HG02798 (cell line): ENCODE measurements at regions not wholly inside any gene's neighbourhood (a gene's known extent, or its start where the extent isn't known, plus 50 kb on each side); places are given as distances from the start of the nearest gene placed in this dataset.

Experiments used
- ATAC-seq: cut with Tn5 transposase; IDR thresholded peaks from one replicate; pipeline ENCODE4 v1.9.1; 2021; ENCODE audit warnings: mild to moderate bottlenecking; ENCODE audit not compliant: unreplicated experiment, poor library complexity

DNA sequence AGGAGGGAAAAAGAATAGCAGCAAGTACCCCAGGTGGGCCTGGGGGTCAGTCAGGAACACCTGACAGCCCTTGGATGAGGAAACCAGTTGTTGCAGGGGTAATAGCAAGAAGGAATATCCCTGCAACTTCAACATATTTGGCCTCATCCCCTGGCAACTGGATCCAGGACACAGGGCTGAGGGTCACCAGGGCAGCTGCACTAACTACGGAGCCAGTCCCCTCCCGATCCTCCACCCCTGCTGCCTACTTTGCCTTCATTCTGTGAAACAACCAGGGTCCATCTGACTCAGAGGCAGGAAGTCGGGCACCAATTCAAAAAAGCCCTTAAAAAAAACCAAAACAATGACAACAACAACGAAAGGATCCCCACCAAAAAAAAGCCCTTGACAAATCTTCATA lies 52.9 kb downstream of the FRMPD3 start:
- ATAC-seq: no peak

DNA sequence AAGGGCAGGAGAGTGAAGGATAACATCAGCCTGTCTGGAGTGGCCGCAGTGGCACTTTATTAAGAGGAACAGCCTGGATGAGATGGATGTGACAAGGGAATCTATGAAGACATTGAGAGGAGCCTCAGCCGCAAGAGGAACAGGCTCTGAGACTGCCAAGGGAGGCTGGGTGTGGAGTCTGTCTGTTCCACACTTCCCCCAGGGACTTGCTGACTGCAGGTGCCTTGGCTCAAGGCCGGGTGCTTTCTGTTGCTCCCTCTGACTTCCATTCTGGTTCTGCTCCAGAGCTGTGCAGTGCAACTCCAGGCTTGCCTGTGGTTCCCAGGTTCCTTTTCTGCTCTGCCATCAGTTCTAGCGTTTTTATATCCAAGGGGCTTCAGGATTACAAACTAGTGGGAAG lies 54.6 kb downstream of the FRMPD3 start:
- ATAC-seq: no peak

DNA sequence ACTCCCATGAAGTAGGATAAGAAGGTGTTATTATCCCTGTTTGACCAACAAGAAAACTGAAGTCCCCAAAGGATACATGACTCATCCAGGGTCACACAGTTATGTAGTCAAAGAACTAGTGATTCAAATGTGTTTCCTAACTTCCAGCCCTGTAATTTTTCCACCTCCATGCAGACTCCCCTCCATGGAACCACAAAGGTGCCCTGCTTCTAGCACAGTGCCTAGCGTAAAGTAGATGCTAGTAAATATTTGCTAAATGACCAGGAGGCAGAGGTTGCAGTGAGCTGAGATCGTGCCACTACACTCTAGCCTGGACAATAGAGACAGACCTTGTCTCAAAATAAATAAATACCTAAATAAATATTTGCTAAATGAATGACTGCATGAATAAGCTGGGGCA lies 55.8 kb downstream of the FRMPD3 start:
- ATAC-seq: no peak

DNA sequence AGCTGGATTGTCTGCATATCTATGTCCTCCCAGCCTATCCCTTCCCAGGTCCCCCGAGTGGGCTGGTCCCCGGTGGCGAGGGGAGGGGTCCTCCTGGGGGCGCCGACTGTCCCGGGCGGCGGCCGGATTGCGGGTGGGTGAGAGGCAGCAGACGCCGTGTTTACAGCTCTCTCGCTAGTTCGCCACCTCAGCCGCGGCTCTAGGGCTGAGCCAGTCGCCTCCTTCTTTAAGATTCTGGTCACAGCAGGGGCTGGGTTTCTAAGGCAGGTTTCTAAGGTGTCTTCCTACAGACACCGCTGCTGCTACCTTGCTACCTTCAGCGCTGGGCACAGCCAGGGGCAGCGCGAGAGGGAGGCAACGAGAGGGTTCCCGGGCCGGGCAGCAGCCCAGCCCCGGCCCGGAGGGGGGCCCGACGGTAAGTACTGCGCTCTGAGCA lies 57.2 kb downstream of the FRMPD3 start:
- no peak for ATAC-seq

DNA sequence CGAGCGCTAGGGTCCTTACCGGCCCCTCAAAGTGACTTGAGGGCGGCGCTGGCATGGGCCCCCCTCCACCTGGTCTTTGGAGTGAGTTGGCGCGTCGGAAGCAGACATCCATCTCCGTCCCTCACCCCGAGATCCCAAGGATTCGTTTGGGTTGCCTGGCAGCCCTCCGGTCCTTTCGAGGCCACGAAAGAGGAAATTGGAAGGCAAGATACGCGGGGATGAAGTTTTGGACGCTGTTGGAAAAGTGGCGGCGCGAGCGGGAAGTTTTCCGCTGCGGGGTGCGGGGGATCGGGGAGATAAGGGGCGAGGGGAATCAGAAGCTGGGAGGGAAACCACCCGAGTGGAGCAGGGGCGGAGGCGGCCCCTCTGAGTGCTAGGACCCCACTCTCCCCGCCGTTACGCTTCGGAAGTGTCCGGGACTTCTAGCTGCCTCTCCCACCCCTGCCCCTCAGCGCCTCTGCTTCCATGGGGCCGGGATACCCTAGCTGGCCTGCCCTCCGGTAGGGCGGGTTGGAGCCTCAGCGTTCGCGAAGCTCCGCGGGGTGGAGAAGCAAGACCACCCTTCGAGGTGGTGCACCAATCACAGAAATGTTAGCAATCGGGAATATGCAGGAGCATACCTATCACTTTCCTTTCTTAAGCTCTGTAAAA lies 57.8 kb downstream of the FRMPD3 start:
- ATAC-seq: no peak

DNA sequence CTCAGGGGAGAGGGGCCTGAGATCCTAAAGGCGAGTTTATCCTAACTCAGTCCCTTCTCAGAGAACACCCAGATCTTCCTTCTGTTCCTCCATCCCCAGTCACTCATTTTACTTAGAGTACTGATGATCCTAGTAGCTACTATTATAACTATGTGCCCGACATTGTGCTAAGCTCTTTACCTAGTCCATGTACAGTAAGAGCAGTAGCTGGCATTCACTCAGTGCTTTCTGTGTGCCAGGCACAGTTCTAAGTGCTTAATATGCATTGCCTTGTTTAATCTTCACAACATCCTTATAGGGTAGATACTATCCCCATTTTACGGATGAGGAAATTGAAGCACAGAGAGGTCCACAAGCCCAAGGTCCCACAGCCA lies 58.3 kb downstream of the FRMPD3 start:
- no peak for ATAC-seq

DNA sequence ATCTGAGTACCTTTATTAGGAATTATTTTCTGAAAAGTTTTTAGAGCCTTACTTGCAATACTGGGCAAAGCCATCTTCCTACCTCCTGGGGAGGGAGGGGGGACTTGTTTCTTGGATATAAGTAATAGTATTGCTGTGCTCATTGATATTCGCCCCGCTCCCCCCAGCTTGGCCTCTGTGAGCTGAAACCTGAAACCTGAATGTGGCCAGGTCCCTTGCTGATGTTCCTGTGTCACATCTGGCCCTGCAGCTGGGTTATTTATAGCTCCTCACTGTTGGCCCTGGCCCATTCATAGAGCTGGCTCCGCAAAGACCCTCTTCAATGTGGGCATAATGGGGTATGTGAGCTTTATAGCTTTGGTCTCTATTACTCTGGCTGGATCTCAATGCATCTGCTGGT lies 59.5 kb downstream of the FRMPD3 start:
- ATAC-seq: no peak

DNA sequence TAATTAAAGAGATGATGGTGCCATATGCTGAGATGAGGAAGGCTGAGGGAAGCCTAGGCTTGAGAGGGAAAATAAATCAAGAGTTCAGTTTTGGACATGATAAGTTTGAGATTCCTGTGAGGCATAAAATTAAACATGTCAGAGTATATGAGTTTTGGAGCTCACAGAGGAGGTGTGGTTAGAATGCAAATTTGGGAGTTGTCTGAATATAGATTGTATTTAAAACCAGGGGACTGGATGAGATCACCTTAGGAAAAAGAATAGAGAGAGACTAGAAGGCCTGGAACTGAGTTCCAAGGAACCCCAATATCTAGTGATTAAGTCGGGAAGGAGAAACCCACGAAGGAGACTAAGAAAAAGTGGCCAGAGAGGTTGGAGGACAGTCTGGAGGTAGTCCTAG lies 65.5 kb downstream of the FRMPD3 start:
- ATAC-seq: no peak

DNA sequence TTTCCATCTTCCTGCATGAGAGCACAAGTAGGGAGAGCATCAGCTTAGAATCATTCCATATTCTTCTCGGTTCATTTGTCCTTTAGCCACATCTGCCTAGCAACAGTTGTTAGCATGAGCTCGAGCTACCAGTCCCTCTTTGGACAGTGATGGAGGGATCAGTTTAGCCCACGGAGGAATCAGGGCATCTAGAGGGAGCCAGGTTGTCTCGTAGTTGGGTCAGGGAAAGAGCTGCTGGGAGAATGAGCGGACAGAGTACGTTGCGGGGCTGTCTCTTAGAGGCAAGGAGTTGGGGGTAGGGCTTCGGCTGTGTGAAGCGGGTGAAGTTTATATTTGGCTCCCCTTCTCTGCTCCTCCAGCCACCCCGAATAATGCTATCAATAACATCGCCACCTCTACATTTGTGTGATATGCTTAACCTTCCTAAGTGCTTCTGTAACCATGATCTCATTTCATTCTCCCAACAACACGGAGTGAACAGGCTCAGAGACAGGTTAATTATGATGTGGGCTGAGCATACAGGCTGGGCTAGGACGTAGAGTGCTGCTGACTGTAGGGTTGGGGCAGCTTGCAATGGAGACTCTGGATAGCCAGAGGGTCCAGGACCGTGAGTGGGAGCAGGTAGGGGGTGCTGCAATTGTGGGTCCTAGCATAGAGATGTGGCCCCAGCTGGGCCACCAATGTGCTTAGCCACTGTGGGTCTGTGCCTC lies 72.6 kb downstream of the FRMPD3 start:
- no peak for ATAC-seq

DNA sequence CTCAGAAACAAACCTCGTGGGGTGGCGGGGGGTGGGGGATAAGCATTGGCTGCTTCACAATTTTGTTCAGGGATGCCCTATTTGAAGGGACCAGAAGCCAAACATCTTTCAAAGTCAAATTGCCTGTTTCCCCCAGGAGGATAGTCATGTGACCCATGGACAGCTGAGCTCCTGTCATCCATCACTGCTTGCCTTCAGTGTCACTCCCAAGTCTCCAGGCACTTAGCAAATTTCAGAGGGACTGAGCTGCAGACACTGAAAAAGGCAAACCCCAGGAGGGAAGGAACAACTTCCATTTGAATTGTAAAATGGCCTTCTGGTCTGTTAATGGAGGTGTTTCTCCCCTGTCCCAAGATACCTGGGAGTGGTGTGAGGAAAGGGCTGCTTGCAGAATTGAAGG lies 73.4 kb downstream of the FRMPD3 start:
- no peak for ATAC-seq

DNA sequence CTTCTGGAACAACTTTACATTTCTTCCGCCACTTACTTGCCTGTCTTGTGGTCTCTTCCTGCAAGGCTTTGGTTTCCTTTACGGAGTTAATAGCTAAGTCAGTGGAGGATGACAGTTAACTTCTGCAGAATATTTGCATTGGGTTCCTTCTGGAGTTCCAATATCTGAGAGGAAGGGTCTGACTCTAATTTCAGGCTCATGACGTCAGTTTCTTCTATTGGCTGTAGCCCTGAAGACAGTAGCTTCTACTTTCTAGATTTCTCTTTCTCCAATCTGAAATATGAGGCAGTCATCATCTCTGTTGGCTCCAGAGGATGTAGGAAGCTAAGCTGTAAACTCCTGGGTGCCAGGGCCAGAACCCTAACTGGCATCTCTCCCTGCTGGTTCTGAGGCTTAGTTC lies 76.7 kb downstream of the FRMPD3 start:
- ATAC-seq: no peak

DNA sequence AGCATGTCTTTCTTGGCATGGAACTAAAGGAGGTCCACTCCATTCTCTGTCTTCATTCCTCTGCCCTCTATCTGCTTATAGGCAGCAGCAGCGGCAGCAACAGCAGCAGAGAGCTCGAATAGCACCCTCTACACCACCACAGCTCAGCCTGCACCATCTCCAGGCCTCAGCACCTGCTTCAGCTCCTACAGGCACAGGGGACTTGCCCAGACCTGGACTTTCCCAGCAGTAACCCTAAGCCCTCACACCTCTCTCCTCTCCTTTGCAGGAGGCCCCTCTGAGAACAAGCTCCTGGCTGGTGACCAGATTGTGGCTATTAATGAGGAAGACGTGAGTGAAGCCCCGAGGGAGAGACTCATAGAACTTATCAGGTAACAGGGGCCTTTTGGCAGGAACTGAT lies 80.7 kb downstream of the FRMPD3 start:
- ATAC-seq: no peak

DNA sequence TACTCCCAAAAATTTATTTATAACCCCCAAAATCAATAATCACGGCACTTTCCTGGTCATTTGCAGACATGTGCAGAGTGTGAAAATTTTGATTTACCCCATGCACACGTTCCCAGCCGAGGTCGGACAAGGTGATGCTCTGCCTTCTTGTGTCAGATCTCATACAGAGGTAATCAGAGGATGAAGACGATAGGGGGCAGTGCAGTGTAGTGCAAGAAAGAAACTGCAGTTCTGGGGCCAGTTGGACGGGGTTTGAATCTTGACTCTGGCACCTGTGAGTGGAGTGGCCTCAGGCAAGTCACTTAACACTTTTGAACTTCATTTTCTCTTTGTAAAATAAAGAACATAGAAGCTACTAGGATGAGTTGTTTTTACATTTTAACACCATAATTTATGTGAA lies 88.4 kb downstream of the FRMPD3 start:
- ATAC-seq: peak; percentile 50

DNA sequence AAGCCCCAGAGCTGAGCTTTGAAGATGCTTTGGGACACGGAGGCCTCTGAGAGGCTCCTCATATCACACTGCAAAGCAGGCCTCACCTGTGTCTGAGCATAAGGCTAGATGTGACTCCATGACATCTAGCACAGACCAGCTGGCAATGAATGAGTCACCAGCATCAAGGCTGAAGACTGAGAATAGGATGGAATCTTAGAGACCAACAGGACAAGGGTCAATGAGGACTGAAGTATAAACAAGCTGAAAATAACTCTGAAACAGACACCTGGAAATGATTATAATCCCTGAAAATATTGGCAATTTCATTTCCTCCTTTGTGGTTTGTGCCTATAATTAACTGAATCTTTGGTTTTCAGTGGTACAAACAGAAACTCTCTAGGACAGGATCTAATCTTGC lies 87.1 kb upstream of the PRPS1 start:
- ATAC-seq: no peak

DNA sequence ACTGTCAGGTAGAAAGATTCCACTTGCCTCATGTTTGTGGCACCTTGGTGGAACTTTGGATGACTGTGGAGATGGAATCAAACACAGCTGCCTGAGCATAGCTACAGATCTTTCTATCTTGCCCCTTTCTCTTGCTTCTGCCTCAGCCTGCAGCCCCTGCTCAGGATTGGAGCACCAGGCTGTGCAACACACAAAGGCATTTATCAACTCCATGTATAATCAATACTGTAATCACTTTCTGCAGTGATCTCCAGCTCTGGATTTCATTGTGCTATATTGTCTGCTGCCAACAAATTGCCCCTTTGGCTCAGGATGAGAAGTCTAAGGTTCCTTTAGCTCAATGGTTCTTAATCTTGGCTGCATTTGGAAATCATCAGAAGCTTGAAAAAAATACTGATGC lies 86.3 kb upstream of the PRPS1 start:
- no peak for ATAC-seq

DNA sequence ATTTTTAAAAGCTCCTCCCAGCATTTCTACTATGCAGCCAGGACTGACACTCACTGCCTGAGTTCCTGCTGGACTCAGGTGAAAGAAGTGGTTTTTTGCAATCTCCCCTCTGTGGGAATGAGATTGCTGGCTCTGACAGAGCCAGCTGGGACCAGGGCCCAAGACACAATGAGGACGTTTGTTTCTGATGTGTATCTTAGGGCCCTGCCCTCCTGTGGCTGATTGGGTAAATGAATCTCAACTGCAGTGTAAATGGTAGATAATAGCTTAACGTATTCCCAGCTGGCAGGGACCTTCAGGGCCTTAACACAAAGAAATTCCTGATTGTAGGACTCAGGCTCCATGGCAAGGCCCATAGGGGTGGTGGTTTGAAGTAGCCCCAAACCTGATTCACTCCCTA lies 85.8 kb upstream of the PRPS1 start:
- no peak for ATAC-seq

DNA sequence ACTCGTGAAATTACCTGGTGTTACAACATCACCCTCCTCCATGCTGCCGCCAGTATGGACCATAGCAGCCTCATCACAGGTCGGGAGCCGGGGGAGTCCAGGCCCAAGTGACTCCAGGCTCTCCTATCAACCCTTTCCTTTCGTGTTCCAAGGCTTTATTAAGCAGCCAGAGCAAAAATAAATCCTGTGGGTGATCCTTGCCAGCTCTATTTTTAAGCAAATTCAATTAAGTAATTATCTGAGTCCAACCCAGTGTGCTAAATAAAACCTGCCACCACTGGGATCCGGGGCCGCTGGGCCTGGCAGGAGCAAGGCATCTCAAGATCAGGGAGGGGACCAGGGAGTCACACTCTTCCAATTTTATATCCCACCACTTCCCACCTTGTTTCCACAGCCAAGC lies 80.7 kb upstream of the PRPS1 start:
- ATAC-seq: no peak

DNA sequence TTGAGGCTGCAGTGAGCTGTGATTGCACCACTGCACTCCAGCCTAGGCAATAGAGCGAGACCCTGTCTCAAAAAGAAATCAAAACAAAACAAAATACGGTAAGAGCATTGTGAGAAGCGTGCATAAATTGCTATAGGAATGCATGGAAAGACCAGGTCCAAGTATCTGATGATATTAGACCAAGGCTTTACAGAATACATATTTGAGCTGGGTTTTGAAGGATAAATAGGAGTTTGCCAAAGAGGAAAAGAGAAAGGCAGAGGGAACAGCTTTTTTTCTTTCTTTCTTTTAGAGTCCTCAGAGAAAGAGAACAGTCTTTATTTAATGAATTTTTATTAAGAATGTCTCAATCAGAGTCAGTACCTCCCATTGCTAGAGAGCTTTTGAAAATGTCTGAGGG lies 79.5 kb upstream of the PRPS1 start:
- no peak for ATAC-seq

DNA sequence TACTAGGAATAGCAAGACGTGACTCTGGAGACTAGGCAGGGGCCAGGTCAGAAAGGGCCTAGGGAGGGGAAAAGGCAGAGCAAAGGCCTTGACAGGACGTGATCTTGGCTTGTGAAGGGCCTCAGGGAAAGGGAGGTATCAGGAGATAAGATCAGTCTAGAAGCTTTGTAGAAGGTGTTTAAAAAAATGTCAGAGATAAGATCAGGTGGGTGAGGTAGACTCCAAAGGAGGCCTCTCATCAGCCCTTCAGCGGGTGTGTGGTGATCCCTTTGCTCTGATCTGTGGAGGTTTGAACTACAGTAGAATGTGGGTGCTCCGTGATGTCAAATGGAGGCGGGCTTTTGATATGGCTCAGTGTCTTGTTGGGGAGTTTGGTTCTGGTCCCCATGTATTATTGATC lies 78.8 kb upstream of the PRPS1 start:
- ATAC-seq: no peak

DNA sequence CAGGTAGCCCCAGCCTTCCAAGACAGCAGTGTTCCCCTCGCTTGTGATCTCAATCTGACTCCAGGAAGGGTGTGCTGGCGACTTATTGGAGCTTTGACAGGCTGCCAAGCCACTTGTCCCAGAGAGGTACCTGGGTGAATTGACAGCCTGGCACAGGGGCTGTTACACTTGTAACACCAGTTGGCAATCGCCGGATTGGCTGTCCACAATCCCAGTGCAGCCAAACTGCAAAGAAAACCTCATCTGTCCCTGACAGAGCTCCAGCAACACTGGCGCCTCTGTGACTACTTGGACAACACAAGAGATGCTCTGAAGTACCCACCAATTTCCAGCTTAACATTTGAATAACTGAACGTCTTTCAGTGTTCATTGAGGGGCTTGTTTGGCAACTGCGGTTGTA lies 76.8 kb upstream of the PRPS1 start:
- ATAC-seq: no peak

DNA sequence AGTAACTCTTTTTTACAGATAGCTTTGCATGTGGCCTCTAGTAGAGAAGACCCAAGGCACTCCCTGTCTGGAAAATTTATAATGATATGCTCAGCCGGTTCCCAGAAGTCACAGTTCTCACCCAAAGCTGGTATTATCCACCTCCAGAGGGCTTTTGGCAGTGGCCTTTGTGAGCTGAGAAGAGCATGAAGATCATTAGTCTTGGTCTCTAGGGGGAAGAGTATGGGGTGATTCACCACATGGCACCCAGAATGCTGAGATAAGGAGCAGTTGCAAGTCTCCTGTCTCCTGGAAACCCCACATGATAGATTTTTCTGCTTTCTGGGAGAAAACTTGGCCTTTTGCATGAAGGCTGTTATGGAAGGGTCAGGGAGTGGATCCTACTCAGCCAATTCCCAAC lies 75.4 kb upstream of the PRPS1 start:
- no peak for ATAC-seq

DNA sequence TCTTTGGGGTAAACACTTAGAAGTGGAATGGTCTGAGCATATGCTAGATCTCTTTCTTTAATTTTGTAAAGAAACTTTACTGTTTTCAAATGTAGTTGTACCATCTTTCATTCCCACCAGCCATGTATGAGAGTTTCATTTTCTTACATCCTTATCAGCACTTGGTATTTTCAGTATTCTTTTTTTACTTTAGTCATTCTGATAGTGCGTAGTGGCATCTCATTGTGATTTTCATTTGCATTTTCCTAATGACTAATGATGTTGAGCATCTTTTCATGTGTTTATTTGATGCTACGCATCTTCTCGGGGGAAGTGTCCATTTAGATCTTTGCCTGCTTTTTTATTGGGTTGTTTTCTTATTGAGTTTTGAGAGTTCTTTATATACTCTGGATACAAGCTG lies 71.3 kb upstream of the PRPS1 start:
- no peak for ATAC-seq
